ENCODE measurements at regions not wholly inside any gene's neighbourhood (a gene's known extent, or its start where the extent isn't known, plus 50 kb on each side); places are given as distances from the start of the nearest gene placed in this dataset.
A peak's percentile ranks its signal among the peaks of the same experiment; 100 is the strongest.

DNA sequence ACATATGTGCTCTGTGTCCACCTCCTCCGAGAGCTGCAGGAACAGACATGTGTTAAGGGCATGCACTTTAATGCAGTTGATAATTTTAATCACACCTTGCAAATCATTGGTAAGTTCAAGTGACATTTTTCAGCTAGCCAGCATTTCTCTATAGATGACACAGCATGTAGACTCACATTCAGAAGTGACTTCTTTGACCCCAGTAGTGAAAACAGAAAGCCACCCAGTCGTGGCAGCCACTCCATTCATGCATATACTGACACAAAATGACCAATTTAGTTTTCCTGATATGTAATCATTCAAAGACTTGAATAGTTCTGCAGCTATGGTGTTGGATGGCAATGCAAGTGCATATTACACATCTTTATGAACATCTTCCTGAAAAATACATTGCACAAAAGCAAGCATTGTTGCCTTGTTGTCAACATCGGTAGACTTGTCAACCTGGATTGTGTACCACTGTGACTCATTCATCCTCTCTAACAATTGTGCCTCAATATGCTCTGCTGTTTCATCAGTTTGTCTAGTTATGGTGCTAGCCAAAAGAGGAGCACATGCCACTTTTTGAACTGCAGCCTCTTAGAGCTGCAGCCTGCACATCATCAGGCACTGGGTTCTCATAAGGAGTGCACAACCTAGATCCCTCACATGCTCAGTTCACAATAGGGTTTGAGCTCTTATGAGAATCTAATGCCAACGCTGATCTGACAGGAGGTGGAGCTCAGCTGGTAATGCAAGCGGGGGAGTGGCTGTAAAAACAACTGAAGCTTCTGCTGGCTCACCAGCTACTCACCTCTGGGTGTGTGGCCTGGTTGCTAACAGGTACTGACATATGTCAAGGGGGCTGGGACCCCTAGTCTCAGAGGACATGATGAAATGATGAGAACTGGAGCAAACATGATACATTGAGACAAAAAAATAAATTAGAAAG lies 622.0 kb downstream of the PYDC2 start:
- H3K4me3 ChIP-seq (ENCODE audit: low read depth, low read length), result no peak overlapping the region
- peak; percentile 75 for DNase-seq (ENCODE audit: low read depth)
- TF ChIP-seq, protein P1, sequence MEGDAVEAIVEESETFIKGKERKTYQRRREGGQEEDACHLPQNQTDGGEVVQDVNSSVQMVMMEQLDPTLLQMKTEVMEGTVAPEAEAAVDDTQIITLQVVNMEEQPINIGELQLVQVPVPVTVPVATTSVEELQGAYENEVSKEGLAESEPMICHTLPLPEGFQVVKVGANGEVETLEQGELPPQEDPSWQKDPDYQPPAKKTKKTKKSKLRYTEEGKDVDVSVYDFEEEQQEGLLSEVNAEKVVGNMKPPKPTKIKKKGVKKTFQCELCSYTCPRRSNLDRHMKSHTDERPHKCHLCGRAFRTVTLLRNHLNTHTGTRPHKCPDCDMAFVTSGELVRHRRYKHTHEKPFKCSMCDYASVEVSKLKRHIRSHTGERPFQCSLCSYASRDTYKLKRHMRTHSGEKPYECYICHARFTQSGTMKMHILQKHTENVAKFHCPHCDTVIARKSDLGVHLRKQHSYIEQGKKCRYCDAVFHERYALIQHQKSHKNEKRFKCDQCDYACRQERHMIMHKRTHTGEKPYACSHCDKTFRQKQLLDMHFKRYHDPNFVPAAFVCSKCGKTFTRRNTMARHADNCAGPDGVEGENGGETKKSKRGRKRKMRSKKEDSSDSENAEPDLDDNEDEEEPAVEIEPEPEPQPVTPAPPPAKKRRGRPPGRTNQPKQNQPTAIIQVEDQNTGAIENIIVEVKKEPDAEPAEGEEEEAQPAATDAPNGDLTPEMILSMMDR (IDR thresholded peaks at IDR 0.05; ENCODE audit: insufficient read depth, low read depth, low read length, missing control alignments), result no peak
